ENCODE measurements at regions not wholly inside any gene's neighbourhood (a gene's known extent, or its start where the extent isn't known, plus 50 kb on each side); places are given as distances from the start of the nearest gene placed in this dataset.

GRCh38 chr7:41142904-41143473 lies 559.9 kb downstream of the INHBA start:
- TF ChIP-seq CTCF (conservative IDR thresholded peaks at IDR 0.05 in 1 of 2, IDR thresholded peaks at IDR 0.05 in 1 of 2; ENCODE audit: extremely low read depth in 1 of 2, insufficient read depth in 1 of 2, low read depth in 1 of 2, low read length in 2 of 2), result no peak
- TF ChIP-seq EZH2 (IDR thresholded peaks at IDR 0.05; ENCODE audit: borderline replicate concordance, low read length), result no peak
